GM23338 (cell line): ENCODE measurements at regions not wholly inside any gene's neighbourhood (a gene's known extent, or its start where the extent isn't known, plus 50 kb on each side); places are given as distances from the start of the nearest gene placed in this dataset.

ENCODE experiments used
- ATAC-seq: fragments of 200-7000 bp; cut with Tn5 transposase; 3 replicates; pipeline ENCODE4 v1.9.1; 2020
- DNase-seq: peaks from one replicate; pipeline ENCODE4 v3.0.0-alpha.2; 2015; ENCODE audit warnings: low spot score
- H2AFZ ChIP-seq: fragments of 200-600 bp; sonication (generic); 2 replicates; pipeline ENCODE4 v1.8.0; 2016; ENCODE audit warnings: antibody characterized with exemption, mild to moderate bottlenecking, moderate library complexity
- H3F3A ChIP-seq: fragments of 200-600 bp; sonication (generic); replicated peaks from 2 replicates; pipeline ENCODE4 v1.8.0; 2017; ENCODE audit warnings: antibody characterized with exemption, mixed run types, low read depth
- H3K27ac ChIP-seq: fragments of 200-600 bp; sonication (generic); 2 replicates; pipeline ENCODE4 v1.6.1; 2016; ENCODE audit warnings: low read depth
- H3K27me3 ChIP-seq: fragments of 200-600 bp; sonication (generic); 2 replicates; pipeline ENCODE4 v1.8.0; 2016; ENCODE audit warnings: mild to moderate bottlenecking, mixed run types, moderate library complexity; ENCODE audit not compliant: insufficient read depth
- H3K36me3 ChIP-seq: fragments of 200-600 bp; sonication (generic); 2 replicates; pipeline ENCODE4 v1.8.0; 2016; ENCODE audit warnings: mild to moderate bottlenecking; ENCODE audit not compliant: insufficient read depth
- H3K4me1 ChIP-seq: fragments of 200-600 bp; sonication (generic); 2 replicates; pipeline ENCODE4 v1.8.0; 2016; ENCODE audit warnings: mild to moderate bottlenecking, moderate library complexity; ENCODE audit not compliant: insufficient read depth
- H3K4me2 ChIP-seq: fragments of 200-600 bp; sonication (generic); 2 replicates; pipeline ENCODE4 v1.7.1; 2017; ENCODE audit warnings: mixed run types
- H3K4me3 ChIP-seq: fragments of 200-600 bp; sonication (generic); 2 replicates; pipeline ENCODE4 v1.6.1; 2016; ENCODE audit warnings: mixed run types
- H3K79me2 ChIP-seq: fragments of 200-600 bp; sonication (generic); replicated peaks from 2 replicates; pipeline ENCODE4 v1.8.0; 2017; ENCODE audit warnings: mild to moderate bottlenecking; ENCODE audit not compliant: insufficient read depth
- H3K9me2 ChIP-seq: fragments of 200-600 bp; sonication (generic); 2 replicates; pipeline ENCODE4 v1.8.0; 2017; ENCODE audit not compliant: insufficient read depth
- H4K20me1 ChIP-seq: fragments of 200-600 bp; sonication (generic); replicated peaks from 2 replicates; pipeline ENCODE4 v1.8.0; 2017; ENCODE audit warnings: mild to moderate bottlenecking; ENCODE audit not compliant: insufficient read depth
- H3K27ac Mint-ChIP-seq: 2 replicates; pipeline ENCODE4 v1.8.0; 2020; ENCODE audit warnings: inconsistent platforms, mild to moderate bottlenecking, moderate library complexity, mixed read lengths
- H3K27me3 Mint-ChIP-seq: 3 replicates; pipeline ENCODE4 v1.8.0; 2022; ENCODE audit warnings: low read depth, mild to moderate bottlenecking, moderate library complexity, mixed read lengths, inconsistent platforms; ENCODE audit not compliant: insufficient read depth, poor library complexity
- H3K36me3 Mint-ChIP-seq: 3 replicates; pipeline ENCODE4 v1.8.0; 2021; ENCODE audit warnings: low read depth, mild to moderate bottlenecking, inconsistent platforms, moderate library complexity, mixed read lengths
- H3K4me1 Mint-ChIP-seq: 3 replicates; pipeline ENCODE4 v1.8.0; 2020; ENCODE audit warnings: mild to moderate bottlenecking, inconsistent platforms, mixed read lengths
- H3K4me3 Mint-ChIP-seq: 3 replicates; pipeline ENCODE4 v1.8.0; 2021; ENCODE audit warnings: moderate library complexity, mild to moderate bottlenecking, inconsistent platforms, mixed read lengths
- H3K9me3 Mint-ChIP-seq: 3 replicates; pipeline ENCODE4 v1.8.0; 2020; ENCODE audit warnings: moderate library complexity, mild to moderate bottlenecking, inconsistent platforms, mixed read lengths
- CREB1 ChIP-seq: fragments of 250-450 bp; sonication (Bioruptor Pico); IDR thresholded peaks from 2 replicates; pipeline ENCODE4 v1.5.0; 2020; ENCODE audit warnings: low read depth, mild to moderate bottlenecking, moderate library complexity
- ETS1 ChIP-seq: IDR thresholded peaks from 2 replicates; pipeline ENCODE4 v1.6.1; 2016; ENCODE audit warnings: antibody characterized with exemption
- EZH2 ChIP-seq: fragments of 200-600 bp; sonication (generic); IDR thresholded peaks from one replicate; pipeline ENCODE4 v1.8.0; 2017; ENCODE audit warnings: antibody characterized with exemption, mild to moderate bottlenecking, low read depth; ENCODE audit not compliant: unreplicated experiment
- EZH2phosphoT487 ChIP-seq: fragments of 200-600 bp; sonication (generic); IDR thresholded peaks from one replicate; pipeline ENCODE4 v1.8.1; 2018; ENCODE audit warnings: antibody characterized with exemption; ENCODE audit not compliant: unreplicated experiment
- JUNB ChIP-seq: IDR thresholded peaks from one replicate; pipeline ENCODE4 v1.6.1; 2016; ENCODE audit warnings: antibody characterized with exemption; ENCODE audit not compliant: unreplicated experiment
- NANOG ChIP-seq: IDR thresholded peaks from 2 replicates; pipeline ENCODE4 v1.6.1; 2016; ENCODE audit warnings: antibody characterized with exemption, borderline replicate concordance
- POLR2AphosphoS5 ChIP-seq: IDR thresholded peaks from 2 replicates; pipeline ENCODE4 v1.6.1; 2016; ENCODE audit warnings: antibody characterized with exemption, low read depth
- STAT1 ChIP-seq: IDR thresholded peaks from one replicate; pipeline ENCODE4 v1.6.1; 2016; ENCODE audit warnings: antibody characterized with exemption; ENCODE audit not compliant: unreplicated experiment
- ZNF114 ChIP-seq: fragments of 250-450 bp; sonication (Bioruptor Pico); IDR thresholded peaks from 2 replicates; pipeline ENCODE4 v1.5.0; 2020; ENCODE audit warnings: mild to moderate bottlenecking, moderate library complexity
- ZNF331 ChIP-seq: fragments of 250-450 bp; sonication (Bioruptor Pico); IDR thresholded peaks from 2 replicates; pipeline ENCODE4 v1.5.0; 2020; ENCODE audit warnings: low read depth, mild to moderate bottlenecking, moderate library complexity
- TF ChIP-seq, protein P1 (sequence below), 2 experiments: fragments of 200-600 bp in 1 of 2; sonication (generic) in 1 of 2; conservative IDR thresholded peaks; 2 replicates each; pipeline versions ENCODE4 v1.5.1 to v1.6.1; 2016 to 2017; ENCODE audit warnings: antibody characterized with exemption in 2 of 2, low read depth in 2 of 2, mild to moderate bottlenecking in 2 of 2, moderate library complexity in 1 of 2
- TF ChIP-seq, protein P2 (sequence below): fragments of 250-450 bp; sonication (Bioruptor Pico); IDR thresholded peaks from 2 replicates; pipeline ENCODE4 v1.5.0; 2020; ENCODE audit warnings: mild to moderate bottlenecking, moderate library complexity
- TF ChIP-seq, protein P3 (sequence below): IDR thresholded peaks from one replicate; pipeline ENCODE4 v1.6.1; 2018; ENCODE audit warnings: antibody characterized with exemption; ENCODE audit not compliant: unreplicated experiment

- TF ChIP-seq, protein P1, sequence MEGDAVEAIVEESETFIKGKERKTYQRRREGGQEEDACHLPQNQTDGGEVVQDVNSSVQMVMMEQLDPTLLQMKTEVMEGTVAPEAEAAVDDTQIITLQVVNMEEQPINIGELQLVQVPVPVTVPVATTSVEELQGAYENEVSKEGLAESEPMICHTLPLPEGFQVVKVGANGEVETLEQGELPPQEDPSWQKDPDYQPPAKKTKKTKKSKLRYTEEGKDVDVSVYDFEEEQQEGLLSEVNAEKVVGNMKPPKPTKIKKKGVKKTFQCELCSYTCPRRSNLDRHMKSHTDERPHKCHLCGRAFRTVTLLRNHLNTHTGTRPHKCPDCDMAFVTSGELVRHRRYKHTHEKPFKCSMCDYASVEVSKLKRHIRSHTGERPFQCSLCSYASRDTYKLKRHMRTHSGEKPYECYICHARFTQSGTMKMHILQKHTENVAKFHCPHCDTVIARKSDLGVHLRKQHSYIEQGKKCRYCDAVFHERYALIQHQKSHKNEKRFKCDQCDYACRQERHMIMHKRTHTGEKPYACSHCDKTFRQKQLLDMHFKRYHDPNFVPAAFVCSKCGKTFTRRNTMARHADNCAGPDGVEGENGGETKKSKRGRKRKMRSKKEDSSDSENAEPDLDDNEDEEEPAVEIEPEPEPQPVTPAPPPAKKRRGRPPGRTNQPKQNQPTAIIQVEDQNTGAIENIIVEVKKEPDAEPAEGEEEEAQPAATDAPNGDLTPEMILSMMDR (conservative IDR thresholded peaks at IDR 0.05; ENCODE audit: low read depth in 2 of 2), result no peak
- TF ChIP-seq STAT1 (no peak), ZNF114 (CRISPR knock-in tag) (no peak), EZH2 (no peak), POLR2AphosphoS5 (no peak), JUNB (no peak), CREB1 (CRISPR knock-in tag) (no peak), EZH2phosphoT487 (no peak), NANOG (no peak)
Measured at GRCh38 chr2:150391779-150392178, 95.7 kb downstream of the RND3 start (continued).

GRCh38 chr2:150389447-150389846, 98.0 kb downstream of the RND3 start:
- H3K79me2 ChIP-seq, result no peaks in the 10 kb centered on the region
- H3K36me3 ChIP-seq, result no peaks in the 10 kb centered on the region
- no peaks in the 10 kb centered on the region for H3K4me1 ChIP-seq
- ATAC-seq (no peak), DNase-seq (peak; percentile 9)
- 0 out of 3 replicates have a peak, but pooled peaks cover 3% of the 10 kb centered on the region for H3K4me1 Mint-ChIP-seq
- no peak overlapping the region for H3K27ac ChIP-seq
- H2AFZ ChIP-seq, result no peak overlapping the region
- no peaks in the 10 kb centered on the region for H3K27me3 ChIP-seq
- H3K4me3 Mint-ChIP-seq, result no peak overlapping the region
- no peaks in the 10 kb centered on the region for H4K20me1 ChIP-seq
- no peak overlapping the region for H3K4me2 ChIP-seq
- peaks cover 14% of the 10 kb centered on the region; the same call in 2 of the 3 replicates for H3K36me3 Mint-ChIP-seq
- no peaks in the 10 kb centered on the region for H3F3A ChIP-seq
- no peak overlapping the region for H3K4me3 ChIP-seq
- peaks cover 13% of the 10 kb centered on the region; the same call in 2 of the 3 replicates for H3K9me3 Mint-ChIP-seq
- H3K9me2 ChIP-seq, result peaks cover 12% of the 10 kb centered on the region
- H3K27ac Mint-ChIP-seq, result no peak overlapping the region
- H3K27me3 Mint-ChIP-seq, result no peaks in the 10 kb centered on the region
- TF ChIP-seq ETS1 (no peak), ZNF114 (CRISPR knock-in tag) (no peak), POLR2AphosphoS5 (no peak), ZNF331 (CRISPR knock-in tag) (no peak), NANOG (no peak), EZH2phosphoT487 (no peak), CREB1 (CRISPR knock-in tag) (no peak), STAT1 (no peak), JUNB (no peak)
- TF ChIP-seq, protein P2, sequence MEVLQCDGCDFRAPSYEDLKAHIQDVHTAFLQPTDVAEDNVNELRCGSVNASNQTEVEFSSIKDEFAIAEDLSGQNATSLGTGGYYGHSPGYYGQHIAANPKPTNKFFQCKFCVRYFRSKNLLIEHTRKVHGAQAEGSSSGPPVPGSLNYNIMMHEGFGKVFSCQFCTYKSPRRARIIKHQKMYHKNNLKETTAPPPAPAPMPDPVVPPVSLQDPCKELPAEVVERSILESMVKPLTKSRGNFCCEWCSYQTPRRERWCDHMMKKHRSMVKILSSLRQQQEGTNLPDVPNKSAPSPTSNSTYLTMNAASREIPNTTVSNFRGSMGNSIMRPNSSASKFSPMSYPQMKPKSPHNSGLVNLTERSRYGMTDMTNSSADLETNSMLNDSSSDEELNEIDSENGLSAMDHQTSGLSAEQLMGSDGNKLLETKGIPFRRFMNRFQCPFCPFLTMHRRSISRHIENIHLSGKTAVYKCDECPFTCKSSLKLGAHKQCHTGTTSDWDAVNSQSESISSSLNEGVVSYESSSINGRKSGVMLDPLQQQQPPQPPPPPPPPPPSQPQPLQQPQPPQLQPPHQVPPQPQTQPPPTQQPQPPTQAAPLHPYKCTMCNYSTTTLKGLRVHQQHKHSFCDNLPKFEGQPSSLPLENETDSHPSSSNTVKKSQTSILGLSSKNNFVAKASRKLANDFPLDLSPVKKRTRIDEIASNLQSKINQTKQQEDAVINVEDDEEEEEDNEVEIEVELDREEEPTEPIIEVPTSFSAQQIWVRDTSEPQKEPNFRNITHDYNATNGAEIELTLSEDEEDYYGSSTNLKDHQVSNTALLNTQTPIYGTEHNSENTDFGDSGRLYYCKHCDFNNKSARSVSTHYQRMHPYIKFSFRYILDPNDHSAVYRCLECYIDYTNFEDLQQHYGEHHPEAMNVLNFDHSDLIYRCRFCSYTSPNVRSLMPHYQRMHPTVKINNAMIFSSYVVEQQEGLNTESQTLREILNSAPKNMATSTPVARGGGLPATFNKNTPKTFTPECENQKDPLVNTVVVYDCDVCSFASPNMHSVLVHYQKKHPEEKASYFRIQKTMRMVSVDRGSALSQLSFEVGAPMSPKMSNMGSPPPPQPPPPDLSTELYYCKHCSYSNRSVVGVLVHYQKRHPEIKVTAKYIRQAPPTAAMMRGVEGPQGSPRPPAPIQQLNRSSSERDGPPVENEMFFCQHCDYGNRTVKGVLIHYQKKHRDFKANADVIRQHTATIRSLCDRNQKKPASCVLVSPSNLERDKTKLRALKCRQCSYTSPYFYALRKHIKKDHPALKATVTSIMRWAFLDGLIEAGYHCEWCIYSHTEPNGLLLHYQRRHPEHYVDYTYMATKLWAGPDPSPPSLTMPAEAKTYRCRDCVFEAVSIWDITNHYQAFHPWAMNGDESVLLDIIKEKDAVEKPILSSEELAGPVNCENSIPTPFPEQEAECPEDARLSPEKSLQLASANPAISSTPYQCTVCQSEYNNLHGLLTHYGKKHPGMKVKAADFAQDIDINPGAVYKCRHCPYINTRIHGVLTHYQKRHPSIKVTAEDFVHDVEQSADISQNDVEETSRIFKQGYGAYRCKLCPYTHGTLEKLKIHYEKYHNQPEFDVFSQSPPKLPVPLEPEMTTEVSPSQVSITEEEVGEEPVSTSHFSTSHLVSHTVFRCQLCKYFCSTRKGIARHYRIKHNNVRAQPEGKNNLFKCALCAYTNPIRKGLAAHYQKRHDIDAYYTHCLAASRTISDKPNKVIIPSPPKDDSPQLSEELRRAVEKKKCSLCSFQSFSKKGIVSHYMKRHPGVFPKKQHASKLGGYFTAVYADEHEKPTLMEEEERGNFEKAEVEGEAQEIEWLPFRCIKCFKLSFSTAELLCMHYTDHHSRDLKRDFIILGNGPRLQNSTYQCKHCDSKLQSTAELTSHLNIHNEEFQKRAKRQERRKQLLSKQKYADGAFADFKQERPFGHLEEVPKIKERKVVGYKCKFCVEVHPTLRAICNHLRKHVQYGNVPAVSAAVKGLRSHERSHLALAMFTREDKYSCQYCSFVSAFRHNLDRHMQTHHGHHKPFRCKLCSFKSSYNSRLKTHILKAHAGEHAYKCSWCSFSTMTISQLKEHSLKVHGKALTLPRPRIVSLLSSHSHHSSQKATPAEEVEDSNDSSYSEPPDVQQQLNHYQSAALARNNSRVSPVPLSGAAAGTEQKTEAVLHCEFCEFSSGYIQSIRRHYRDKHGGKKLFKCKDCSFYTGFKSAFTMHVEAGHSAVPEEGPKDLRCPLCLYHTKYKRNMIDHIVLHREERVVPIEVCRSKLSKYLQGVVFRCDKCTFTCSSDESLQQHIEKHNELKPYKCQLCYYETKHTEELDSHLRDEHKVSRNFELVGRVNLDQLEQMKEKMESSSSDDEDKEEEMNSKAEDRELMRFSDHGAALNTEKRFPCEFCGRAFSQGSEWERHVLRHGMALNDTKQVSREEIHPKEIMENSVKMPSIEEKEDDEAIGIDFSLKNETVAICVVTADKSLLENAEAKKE, result no peak
- TF ChIP-seq, protein P3, sequence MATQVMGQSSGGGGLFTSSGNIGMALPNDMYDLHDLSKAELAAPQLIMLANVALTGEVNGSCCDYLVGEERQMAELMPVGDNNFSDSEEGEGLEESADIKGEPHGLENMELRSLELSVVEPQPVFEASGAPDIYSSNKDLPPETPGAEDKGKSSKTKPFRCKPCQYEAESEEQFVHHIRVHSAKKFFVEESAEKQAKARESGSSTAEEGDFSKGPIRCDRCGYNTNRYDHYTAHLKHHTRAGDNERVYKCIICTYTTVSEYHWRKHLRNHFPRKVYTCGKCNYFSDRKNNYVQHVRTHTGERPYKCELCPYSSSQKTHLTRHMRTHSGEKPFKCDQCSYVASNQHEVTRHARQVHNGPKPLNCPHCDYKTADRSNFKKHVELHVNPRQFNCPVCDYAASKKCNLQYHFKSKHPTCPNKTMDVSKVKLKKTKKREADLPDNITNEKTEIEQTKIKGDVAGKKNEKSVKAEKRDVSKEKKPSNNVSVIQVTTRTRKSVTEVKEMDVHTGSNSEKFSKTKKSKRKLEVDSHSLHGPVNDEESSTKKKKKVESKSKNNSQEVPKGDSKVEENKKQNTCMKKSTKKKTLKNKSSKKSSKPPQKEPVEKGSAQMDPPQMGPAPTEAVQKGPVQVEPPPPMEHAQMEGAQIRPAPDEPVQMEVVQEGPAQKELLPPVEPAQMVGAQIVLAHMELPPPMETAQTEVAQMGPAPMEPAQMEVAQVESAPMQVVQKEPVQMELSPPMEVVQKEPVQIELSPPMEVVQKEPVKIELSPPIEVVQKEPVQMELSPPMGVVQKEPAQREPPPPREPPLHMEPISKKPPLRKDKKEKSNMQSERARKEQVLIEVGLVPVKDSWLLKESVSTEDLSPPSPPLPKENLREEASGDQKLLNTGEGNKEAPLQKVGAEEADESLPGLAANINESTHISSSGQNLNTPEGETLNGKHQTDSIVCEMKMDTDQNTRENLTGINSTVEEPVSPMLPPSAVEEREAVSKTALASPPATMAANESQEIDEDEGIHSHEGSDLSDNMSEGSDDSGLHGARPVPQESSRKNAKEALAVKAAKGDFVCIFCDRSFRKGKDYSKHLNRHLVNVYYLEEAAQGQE, result no peak
